ENCODE measurements at regions not wholly inside any gene's neighbourhood (a gene's known extent, or its start where the extent isn't known, plus 50 kb on each side); places are given as distances from the start of the nearest gene placed in this dataset.

DNA sequence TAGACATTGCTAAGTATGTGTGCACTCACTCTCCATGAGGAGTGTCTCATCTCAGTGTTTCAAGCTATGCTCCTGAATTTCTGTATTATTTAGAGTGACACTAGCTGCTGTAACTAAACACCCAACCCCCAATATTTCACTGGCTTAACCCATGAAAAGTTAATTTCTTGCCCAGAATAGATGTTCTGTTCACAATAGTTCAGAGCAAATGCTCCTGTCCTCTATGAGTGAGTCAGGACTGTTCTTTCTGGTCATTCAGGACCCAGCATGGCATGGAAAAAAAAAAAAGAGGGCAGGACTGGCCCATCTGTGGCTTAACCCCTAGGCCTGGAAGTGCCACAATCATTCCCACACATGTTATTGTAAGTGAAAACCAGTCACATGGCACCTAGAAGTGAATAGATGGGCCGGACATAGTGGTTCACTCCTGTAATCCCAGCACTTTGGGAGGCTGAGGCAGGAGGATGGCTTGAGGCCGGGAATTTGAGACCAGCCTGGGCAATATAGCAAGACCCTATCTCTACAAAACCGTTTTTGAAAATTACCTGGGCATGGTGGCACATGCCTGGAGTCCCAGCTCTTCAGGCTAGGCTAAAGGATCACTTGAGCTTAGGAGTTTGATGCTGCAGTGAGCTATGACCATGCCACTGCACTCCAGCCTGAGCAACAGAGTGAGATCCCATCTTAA lies 663.6 kb downstream of the IRS1 start:
- TF ChIP-seq, protein P1, sequence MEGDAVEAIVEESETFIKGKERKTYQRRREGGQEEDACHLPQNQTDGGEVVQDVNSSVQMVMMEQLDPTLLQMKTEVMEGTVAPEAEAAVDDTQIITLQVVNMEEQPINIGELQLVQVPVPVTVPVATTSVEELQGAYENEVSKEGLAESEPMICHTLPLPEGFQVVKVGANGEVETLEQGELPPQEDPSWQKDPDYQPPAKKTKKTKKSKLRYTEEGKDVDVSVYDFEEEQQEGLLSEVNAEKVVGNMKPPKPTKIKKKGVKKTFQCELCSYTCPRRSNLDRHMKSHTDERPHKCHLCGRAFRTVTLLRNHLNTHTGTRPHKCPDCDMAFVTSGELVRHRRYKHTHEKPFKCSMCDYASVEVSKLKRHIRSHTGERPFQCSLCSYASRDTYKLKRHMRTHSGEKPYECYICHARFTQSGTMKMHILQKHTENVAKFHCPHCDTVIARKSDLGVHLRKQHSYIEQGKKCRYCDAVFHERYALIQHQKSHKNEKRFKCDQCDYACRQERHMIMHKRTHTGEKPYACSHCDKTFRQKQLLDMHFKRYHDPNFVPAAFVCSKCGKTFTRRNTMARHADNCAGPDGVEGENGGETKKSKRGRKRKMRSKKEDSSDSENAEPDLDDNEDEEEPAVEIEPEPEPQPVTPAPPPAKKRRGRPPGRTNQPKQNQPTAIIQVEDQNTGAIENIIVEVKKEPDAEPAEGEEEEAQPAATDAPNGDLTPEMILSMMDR (IDR thresholded peaks at IDR 0.05): no peak
- peak overlapping the region; percentile 92 for H3K27ac ChIP-seq
- no peaks in the 10 kb centered on the region for H3K36me3 ChIP-seq
- peaks cover 16 to 34% of the 10 kb centered on the region in 2 experiments for H3K4me1 ChIP-seq (ENCODE audit: control insufficient read depth in 1 of 2, insufficient read depth in 1 of 2, low read depth in 1 of 2, low read length in 1 of 2)
- H3K27me3 ChIP-seq: no peaks in the 10 kb centered on the region
- H3K4me3 ChIP-seq (ENCODE audit: low read depth in 1 of 2, low read length in 1 of 2): peak overlapping the region in 1 of 2 experiments; percentile 3
- no peaks in the 10 kb centered on the region for H3K9me3 ChIP-seq

DNA sequence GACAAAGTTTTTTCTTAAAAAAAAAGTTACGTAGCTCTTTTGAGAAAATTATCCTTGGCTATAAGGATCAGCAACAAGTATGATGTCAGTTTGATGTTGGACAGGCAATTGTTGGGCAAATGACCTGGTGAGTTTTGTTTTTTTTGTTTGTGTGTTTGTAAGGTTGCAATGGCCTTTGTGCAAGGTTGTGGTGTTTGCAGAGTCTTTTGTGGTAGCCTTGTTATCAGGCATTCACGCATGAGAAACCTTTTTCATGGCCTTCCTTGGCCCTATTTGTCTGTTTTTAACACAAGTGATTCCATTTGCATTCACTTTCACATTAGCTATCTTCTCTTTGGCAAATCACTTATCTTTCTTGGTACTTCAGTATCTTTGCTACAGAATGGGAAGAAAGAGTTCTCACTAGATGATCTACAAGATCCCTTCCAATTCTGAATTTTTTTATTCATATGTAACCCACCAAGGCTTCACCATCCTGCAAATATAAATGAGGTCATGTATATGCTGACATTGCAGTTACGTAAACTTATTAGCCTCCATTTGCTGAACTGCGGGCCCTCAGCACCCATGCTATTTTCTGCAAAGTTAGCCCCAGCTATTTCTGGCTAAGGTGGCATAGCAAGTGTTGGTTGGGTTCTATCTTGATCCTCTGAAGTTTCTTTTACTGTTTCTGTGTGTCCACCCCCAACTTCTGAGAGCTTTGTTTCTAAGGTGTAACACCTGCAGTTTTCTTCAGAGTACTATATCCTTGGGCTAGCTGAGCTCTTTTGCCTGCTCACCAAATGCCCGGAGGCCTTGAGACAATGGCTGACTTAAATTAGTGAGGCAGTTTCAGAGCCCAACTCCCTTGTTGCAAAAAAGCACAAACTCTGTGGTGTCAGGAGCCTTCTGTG lies 667.1 kb downstream of the IRS1 start:
- TF ChIP-seq, protein P1 (IDR thresholded peaks at IDR 0.05): no peak
- Histone ChIP-seq H3K4me1 (ENCODE audit: control insufficient read depth in 1 of 2, insufficient read depth in 1 of 2, low read depth in 1 of 2, low read length in 1 of 2) (peaks cover 16 to 25% of the 10 kb centered on the region in 2 experiments), H3K27me3 (peaks cover 3% of the 10 kb centered on the region), H3K36me3 (no peaks in the 10 kb centered on the region), H3K4me3 (ENCODE audit: low read depth in 1 of 2, low read length in 1 of 2) (no peak overlapping the region), H3K27ac (no peak overlapping the region), H3K9me3 (no peaks in the 10 kb centered on the region)

DNA sequence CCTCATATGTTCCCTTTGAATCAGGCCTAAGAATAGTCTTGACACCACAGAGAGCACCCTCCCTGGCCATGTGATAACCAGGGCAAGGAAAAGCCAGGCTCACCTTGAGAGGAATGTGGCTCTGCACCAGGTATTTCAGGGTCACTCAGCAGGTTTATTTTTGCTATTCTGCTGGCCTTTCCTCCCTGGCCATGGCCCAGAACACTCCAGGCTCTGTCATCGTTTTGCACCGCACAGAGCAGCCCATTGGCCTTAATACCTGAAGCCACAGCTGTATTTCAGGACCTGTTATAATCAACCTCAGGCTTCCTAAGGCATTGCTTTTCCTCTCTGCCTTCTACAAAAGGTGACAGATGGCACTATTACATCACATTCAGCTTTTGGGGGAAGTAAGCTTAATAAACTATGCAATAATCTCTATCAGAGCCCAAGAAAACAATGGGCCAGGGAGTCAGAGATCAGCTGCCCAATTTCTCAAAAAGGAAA lies 668.3 kb downstream of the IRS1 start:
- no peaks in the 10 kb centered on the region for H3K9me3 ChIP-seq
- no peak overlapping the region for H3K27ac ChIP-seq
- H3K4me1 ChIP-seq (ENCODE audit: control insufficient read depth in 1 of 2, insufficient read depth in 1 of 2, low read depth in 1 of 2, low read length in 1 of 2): peaks cover 4 to 13% of the 10 kb centered on the region in 2 experiments
- TF ChIP-seq, protein P1 (IDR thresholded peaks at IDR 0.05): no peak
- H3K36me3 ChIP-seq: no peaks in the 10 kb centered on the region
- H3K4me3 ChIP-seq (ENCODE audit: low read depth in 1 of 2, low read length in 1 of 2): no peak overlapping the region
- peaks cover 3% of the 10 kb centered on the region for H3K27me3 ChIP-seq

DNA sequence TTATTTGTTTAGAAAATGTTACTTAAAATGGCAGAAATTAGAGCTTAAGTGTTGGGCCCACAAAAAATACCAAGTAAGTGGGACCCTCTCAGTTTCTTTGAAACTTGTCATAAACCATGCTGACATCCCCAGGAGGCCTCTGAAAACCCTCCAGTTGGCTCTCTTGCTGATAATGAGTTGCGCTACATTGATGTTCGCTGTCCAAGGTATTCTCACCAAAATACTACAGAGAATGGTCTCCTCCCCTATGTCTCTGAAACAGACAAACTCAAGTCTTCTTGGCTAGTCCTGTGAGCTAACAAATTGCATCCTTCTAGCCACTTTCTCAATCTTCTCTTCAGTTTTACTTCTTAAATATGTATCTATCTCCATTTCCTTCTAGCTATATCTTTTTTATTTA lies 669.4 kb downstream of the IRS1 start:
- Histone ChIP-seq H3K4me3 (ENCODE audit: low read depth in 1 of 2, low read length in 1 of 2) (no peak overlapping the region), H3K27ac (no peak overlapping the region), H3K27me3 (peaks cover 3% of the 10 kb centered on the region), H3K36me3 (no peaks in the 10 kb centered on the region), H3K9me3 (no peaks in the 10 kb centered on the region), H3K4me1 (ENCODE audit: control insufficient read depth in 1 of 2, insufficient read depth in 1 of 2, low read depth in 1 of 2, low read length in 1 of 2) (peaks cover 0 to 4% of the 10 kb centered on the region in 2 experiments)
- TF ChIP-seq, protein P1 (IDR thresholded peaks at IDR 0.05): no peak

DNA sequence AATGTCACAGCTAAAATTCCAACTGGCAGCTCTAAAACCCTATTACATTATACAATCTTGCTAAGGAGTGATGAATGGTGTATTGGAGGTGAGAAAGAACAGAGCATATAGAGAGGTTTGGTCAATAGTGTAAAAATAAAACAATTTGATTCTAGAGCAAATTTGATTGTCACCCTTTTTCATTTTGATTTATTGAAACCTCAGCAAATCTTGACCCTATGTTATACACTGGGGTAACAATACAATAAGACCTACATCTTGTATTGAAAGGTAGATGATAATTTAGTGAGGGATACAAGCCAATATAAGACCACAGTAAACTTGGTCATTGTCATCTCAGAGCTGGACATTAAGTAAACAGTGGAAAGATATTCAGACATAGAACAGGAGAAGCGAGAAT lies 671.9 kb downstream of the IRS1 start:
- no peaks in the 10 kb centered on the region for H3K9me3 ChIP-seq
- H3K27ac ChIP-seq: no peak overlapping the region
- H3K4me1 ChIP-seq (ENCODE audit: control insufficient read depth in 1 of 2, insufficient read depth in 1 of 2, low read depth in 1 of 2, low read length in 1 of 2): peaks cover 6 to 24% of the 10 kb centered on the region in 2 experiments
- peaks cover 3% of the 10 kb centered on the region for H3K27me3 ChIP-seq
- no peak overlapping the region for H3K4me3 ChIP-seq (ENCODE audit: low read depth in 1 of 2, low read length in 1 of 2)
- H3K36me3 ChIP-seq: no peaks in the 10 kb centered on the region
- TF ChIP-seq, protein P1 (IDR thresholded peaks at IDR 0.05): no peak

All from neutrophil (primary cell).